Activated CD8-positive, alpha-beta memory T cell treated with anti-CD3 and anti-CD28 coated beads, Interleukin-2, amount 10 ng/mL, durations not matched to agents 7 days and 5 days (primary cell): ENCODE measurements at regions not wholly inside any gene's neighbourhood (a gene's known extent, or its start where the extent isn't known, plus 50 kb on each side); places are given as distances from the start of the nearest gene placed in this dataset.

Source experiments
- ATAC-seq: fragments of 150-1000 bp; cut with Tn5 transposase; one replicate; pipeline ENCODE4 v1.10.0; 2021; ENCODE audit warnings: moderate library complexity
- CTCF ChIA-PET: fragments of 350-600 bp; sonication (Branson Sonifier 250); formaldehyde crosslinking; loops from one replicate; lab custom pipeline; 2021; ENCODE audit warnings: antibody characterized with exemption; lab: Charles Lee
- DNase-seq: peaks from one replicate; pipeline ENCODE4 v3.0.0-alpha.2; 2020
- H3K27ac Mint-ChIP-seq: one replicate; pipeline ENCODE4 v1.8.0; 2021; ENCODE audit warnings: mild to moderate bottlenecking, mixed read lengths
- H3K27me3 Mint-ChIP-seq: one replicate; pipeline ENCODE4 v1.8.0; 2021; ENCODE audit warnings: mixed read lengths
- H3K36me3 Mint-ChIP-seq: one replicate; pipeline ENCODE4 v1.8.0; 2021; ENCODE audit warnings: mild to moderate bottlenecking, mixed read lengths
- H3K4me1 Mint-ChIP-seq: one replicate; pipeline ENCODE4 v1.8.0; 2021; ENCODE audit warnings: mixed read lengths
- H3K4me3 Mint-ChIP-seq: one replicate; pipeline ENCODE4 v1.8.0; 2021; ENCODE audit warnings: mild to moderate bottlenecking, moderate library complexity, mixed read lengths
- H3K9me3 Mint-ChIP-seq: one replicate; pipeline ENCODE4 v1.8.0; 2022; ENCODE audit warnings: low read depth, mixed read lengths

DNA sequence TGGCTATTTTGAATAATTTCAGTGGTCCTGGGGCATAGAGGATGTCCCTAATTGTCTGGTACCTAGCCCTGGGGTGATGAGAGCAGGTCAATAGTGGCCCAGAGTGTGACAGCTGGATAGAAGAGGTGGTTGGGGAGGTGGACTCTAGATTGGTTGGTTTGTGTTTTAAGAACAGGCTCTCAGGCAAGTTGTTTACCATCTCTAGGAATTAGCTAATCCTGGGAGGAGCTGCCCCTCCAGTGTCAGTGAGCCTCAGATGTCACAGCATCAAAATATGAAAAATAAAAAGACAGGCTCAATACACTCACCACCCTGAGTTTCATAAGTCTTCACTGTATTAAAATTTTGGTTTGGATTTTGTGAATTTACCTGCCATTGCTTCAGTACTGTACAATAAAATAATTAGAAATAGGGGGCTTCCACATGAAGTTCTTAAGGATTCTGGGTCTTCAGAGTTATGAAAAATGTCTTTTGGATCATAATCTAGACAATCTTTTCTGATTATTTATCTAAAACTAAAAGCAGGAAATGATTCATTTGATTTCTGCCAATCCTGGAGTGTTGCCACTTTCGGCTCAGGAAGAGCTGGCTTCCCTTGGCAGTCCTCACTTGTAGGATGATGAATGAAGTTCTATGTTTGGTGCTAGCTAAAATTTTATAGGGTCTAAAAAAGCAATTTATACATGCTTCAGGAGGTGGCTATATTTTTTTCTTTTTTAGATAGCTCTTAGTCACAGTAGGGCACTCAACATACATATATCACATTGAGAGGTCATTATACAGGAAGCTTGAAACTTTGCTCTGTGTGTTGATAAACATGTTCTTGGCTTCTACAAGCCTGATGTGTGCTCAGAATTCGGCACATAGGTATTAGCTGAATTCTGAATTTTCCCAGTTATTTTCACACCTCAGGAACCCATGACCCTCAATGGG is 395.1 kb downstream of the RAB28 start:
- no peaks in the 10 kb centered on the region for H3K9me3 Mint-ChIP-seq
- CTCF ChIA-PET: interaction anchor here (0.6 kb wide), 1 partner anchor 333 kb away, joined by 3 read pairs; no protein-coding TSS in a partner anchor
- no peaks in the 10 kb centered on the region for H3K4me1 Mint-ChIP-seq
- H3K36me3 Mint-ChIP-seq: no peaks in the 10 kb centered on the region
- DNase-seq (no peak), ATAC-seq (no peak)
- no peaks in the 10 kb centered on the region for H3K27me3 Mint-ChIP-seq
- no peak overlapping the region for H3K4me3 Mint-ChIP-seq
- H3K27ac Mint-ChIP-seq: no peak overlapping the region

DNA sequence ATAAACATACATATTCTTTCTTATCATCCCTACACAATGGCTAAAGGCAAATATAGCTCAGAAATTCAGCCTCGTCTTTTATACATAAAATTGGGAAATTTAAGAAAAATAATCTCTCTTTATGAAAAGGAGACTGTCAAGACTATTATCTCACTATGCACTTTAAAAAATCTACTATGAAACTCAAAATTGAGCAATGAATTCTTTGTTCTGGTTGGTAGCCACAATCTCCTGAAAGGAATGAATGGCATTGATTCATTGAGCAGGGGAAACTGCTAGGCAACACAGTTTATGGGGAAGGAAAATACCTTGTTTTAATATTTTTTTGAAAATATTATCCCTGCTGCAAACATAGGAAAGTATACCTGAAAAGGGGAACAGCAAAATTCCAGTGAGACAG is 397.1 kb downstream of the RAB28 start:
- ATAC-seq: no peak
- H3K36me3 Mint-ChIP-seq: no peaks in the 10 kb centered on the region
- no peak for DNase-seq
- H3K27ac Mint-ChIP-seq: no peak overlapping the region
- peaks cover 6% of the 10 kb centered on the region for H3K9me3 Mint-ChIP-seq
- no peak overlapping the region for H3K4me3 Mint-ChIP-seq
- CTCF ChIA-PET: no interaction called here
- H3K4me1 Mint-ChIP-seq: no peaks in the 10 kb centered on the region
- H3K27me3 Mint-ChIP-seq: no peaks in the 10 kb centered on the region

DNA sequence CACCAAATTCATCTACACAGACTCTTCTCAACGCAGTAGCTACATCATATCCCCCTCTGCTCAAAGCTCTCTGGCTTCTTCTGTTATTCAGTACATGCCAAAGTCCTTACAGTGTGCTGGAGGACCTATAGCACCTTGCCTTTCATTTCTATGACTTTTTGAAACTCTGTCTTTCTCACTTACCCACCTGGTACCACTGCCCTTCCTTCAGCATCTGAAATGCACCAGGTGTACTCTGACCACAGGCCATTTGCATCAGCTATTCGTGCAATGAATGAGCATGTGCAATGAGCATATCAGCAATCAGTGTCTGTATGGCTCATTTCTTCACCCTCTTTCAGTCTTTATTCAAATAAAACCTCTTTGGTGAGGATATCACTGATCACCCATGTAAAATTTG is 399.9 kb downstream of the RAB28 start:
- Mint-ChIP-seq H3K36me3 (no peaks in the 10 kb centered on the region), H3K9me3 (peaks cover 18% of the 10 kb centered on the region), H3K27ac (no peak overlapping the region), H3K4me3 (no peak overlapping the region), H3K4me1 (no peaks in the 10 kb centered on the region), H3K27me3 (no peaks in the 10 kb centered on the region)
- DNase-seq: no peak
- ATAC-seq: no peak
- CTCF ChIA-PET: no interaction called here

DNA sequence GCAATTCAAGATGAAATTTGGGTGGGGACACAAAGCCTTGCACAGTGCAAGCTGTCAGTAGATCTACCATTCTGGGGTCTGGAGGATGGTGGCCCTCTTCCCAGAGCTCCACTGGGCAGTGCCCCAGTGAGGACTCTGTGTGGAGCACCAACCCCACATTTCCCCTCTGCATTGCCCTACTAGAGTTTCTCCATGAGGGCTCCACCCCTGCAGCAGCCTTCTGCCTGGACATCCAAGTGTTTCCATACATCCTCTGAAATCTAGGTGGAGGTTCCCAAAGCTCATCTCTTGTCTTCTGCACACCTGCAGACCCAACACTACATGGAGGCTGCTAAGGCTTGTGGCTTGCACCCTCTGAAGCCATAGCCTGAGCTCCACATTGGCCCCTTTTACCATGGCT is 402.3 kb downstream of the RAB28 start:
- Mint-ChIP-seq H3K4me1 (no peaks in the 10 kb centered on the region), H3K36me3 (no peaks in the 10 kb centered on the region), H3K9me3 (peaks cover 18% of the 10 kb centered on the region), H3K4me3 (no peak overlapping the region), H3K27ac (no peak overlapping the region), H3K27me3 (no peaks in the 10 kb centered on the region)
- ATAC-seq (no peak), DNase-seq (no peak)
- CTCF ChIA-PET: no interaction called here

DNA sequence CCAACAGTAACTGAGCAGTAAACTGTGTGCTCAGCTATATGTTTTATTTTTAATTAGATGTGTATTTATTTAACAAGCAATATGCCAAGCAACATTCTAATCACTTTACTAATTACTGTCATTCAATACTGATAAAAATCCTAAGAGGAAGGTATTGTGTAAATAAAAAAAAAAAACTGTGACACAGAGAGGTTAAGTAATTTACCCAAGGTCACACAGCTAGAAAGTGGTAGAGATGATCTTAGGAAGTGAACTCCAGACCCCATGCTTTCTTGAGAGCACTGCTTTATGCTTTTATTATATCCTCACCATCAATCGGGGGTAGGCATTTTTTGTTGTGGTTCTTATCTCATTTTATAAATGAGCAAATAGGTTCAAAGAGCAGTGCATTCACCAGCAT is 417.1 kb downstream of the RAB28 start:
- Mint-ChIP-seq H3K27ac (no peak overlapping the region), H3K36me3 (no peaks in the 10 kb centered on the region), H3K27me3 (no peaks in the 10 kb centered on the region), H3K4me1 (no peaks in the 10 kb centered on the region), H3K9me3 (peaks cover 3% of the 10 kb centered on the region), H3K4me3 (no peak overlapping the region)
- CTCF ChIA-PET: interaction anchor here (0.7 kb wide), 1 partner anchor 151 kb away, joined by 3 read pairs; no protein-coding TSS in a partner anchor
- no peak for ATAC-seq
- DNase-seq: no peak

DNA sequence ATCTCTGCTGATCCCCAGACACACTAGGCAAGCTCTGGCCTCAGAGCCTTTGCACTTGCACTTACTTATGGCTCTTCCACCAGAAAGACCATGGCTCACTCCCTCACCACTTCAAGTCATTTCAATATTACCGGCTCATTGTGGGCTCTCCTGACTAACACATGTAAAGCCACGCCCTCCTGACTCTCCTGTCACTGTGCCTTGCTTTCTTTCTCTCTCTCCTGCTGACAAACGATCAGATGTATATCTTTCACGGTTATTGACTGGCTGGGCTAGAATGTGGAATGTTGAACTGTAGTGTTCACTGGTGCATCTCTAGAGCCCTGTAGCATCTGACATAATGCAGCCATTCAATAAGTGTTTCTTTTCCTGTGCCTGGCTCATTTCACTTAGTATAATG is 425.1 kb downstream of the RAB28 start:
- Mint-ChIP-seq H3K36me3 (no peaks in the 10 kb centered on the region), H3K9me3 (no peaks in the 10 kb centered on the region), H3K4me1 (no peaks in the 10 kb centered on the region), H3K4me3 (no peak overlapping the region), H3K27ac (no peak overlapping the region), H3K27me3 (no peaks in the 10 kb centered on the region)
- CTCF ChIA-PET: no interaction called here
- DNase-seq: no peak
- ATAC-seq: no peak

DNA sequence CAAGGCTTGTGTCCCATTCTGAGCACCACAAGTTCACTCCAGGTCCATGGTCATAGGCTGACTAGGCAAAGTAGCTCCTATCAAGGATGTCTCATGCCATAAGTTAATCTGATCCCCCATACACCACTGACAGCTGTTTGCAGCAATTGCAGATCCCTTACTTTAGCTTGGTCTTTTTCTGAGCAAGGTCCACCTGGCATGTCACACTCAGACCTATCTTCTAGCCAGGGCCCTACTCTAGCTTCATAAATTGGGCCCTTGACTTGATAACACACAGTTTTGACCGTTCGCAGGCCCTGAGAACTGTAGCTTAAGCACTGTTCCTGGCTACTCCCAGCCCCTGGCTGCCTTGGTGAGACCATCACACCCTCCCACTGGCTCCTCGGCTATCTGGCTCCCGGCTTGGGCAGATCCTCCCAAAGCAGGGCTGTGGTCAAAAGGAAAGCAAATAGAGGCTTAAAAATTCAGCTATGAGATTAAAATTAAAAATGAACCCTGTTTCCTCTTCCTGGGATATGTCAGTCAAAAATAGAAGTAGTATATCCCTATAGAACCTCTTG is 427.4 kb downstream of the RAB28 start:
- CTCF ChIA-PET: no interaction called here
- H3K27ac Mint-ChIP-seq: no peak overlapping the region
- DNase-seq (no peak), ATAC-seq (no peak)
- H3K27me3 Mint-ChIP-seq: no peaks in the 10 kb centered on the region
- H3K4me3 Mint-ChIP-seq: no peak overlapping the region
- no peaks in the 10 kb centered on the region for H3K4me1 Mint-ChIP-seq
- H3K9me3 Mint-ChIP-seq: no peaks in the 10 kb centered on the region
- no peaks in the 10 kb centered on the region for H3K36me3 Mint-ChIP-seq

DNA sequence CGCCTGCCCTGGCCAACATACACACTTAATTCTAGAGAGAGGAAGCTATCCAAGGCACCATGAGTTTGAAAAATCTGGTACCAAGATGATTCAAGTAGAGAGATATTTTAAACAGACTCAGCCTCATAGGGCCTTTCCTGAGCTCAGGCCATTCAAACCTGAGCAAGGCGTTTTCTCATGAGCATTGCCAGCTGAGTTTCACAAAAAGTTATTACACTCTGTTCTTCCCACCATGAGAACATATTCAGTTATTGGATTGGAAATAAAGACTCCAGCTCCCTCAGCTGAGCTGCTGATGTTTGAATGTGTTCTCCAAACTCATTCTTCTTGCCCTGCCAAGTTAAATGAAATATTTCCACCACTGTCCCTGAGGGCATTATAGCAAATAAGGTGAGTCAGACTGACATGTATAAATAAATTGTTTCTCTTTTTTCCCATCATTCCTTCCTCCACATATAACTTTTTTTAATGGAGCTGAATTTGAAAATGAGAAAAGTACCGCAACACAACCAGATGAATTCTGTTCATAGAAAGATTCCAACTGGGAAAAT is 429.6 kb downstream of the RAB28 start:
- CTCF ChIA-PET: no interaction called here
- Mint-ChIP-seq H3K4me1 (no peaks in the 10 kb centered on the region), H3K27me3 (no peaks in the 10 kb centered on the region), H3K9me3 (no peaks in the 10 kb centered on the region), H3K36me3 (no peaks in the 10 kb centered on the region), H3K4me3 (no peak overlapping the region), H3K27ac (no peak overlapping the region)
- no peak for ATAC-seq
- no peak for DNase-seq

DNA sequence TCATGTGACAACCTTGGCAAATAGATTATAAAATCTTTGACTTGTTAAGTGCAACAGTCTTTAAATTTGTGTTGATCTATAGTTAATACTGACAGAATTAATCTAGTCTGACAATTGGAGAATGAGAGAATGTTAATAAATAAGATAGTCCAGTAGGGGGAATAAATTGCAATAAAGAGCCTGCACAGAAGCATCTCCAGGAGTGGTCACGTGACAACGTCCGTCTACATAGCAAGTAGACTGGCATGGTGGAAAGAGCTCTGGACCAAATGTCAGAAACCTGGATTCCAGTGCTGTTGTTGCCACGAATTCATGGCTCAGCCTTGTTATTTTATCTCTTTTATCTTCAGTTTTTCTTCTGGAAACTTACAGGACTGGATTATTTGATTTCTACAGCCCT is 436.5 kb downstream of the RAB28 start:
- peaks cover 11% of the 10 kb centered on the region for H3K9me3 Mint-ChIP-seq
- CTCF ChIA-PET: no interaction called here

DNA sequence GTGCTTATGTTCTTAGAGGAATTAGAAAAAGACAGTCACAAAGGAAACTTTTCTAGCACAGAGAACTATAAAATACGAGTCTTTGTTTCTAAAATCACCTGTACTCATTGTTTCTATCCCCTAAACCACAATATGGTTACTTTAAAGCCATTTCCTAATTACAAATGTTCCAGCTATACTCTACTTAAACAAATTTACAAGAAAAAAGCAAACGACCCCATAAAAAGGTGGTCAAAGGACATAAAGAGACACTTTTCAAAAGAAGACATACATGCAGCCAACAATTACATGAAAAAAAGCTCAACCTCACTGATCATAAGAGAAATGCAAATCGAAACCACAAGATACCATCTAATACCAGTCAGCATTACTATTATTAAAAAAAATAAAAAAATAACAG is 447.3 kb downstream of the RAB28 start:
- ATAC-seq (no peak), DNase-seq (no peak)
- no peak overlapping the region for H3K27ac Mint-ChIP-seq
- no peaks in the 10 kb centered on the region for H3K36me3 Mint-ChIP-seq
- no peaks in the 10 kb centered on the region for H3K4me1 Mint-ChIP-seq
- H3K27me3 Mint-ChIP-seq: no peaks in the 10 kb centered on the region
- peaks cover 4% of the 10 kb centered on the region for H3K9me3 Mint-ChIP-seq
- CTCF ChIA-PET: no interaction called here
- H3K4me3 Mint-ChIP-seq: no peak overlapping the region

More for the DNA sequence above, 436.5 kb downstream of the RAB28 start:
- no peak overlapping the region for H3K4me3 Mint-ChIP-seq
- DNase-seq (no peak), ATAC-seq (no peak)
- no peak overlapping the region for H3K27ac Mint-ChIP-seq
- no peaks in the 10 kb centered on the region for H3K36me3 Mint-ChIP-seq
- H3K4me1 Mint-ChIP-seq: no peaks in the 10 kb centered on the region
- H3K27me3 Mint-ChIP-seq: no peaks in the 10 kb centered on the region

DNA sequence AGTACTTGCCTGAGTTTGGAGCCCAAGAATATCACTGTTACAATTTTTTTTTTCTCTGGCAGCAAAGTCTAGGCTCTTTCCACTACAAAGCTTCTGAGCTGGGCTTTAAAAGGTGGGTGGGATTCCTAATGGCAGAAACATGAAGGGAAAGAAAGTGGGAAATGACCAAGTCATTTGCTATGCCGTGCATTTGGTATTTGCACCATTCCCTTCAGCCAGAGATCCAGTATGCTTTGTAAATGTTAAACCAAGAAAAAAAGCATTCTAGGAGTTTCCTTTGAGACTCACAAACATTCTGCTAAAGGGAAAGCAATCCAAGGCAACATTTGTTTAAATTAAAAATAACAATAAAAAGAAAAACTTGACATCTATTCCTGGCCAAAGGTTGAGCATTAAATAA is 451.2 kb downstream of the RAB28 start:
- no peak for DNase-seq
- H3K27me3 Mint-ChIP-seq: no peaks in the 10 kb centered on the region
- CTCF ChIA-PET: no interaction called here
- no peak for ATAC-seq
- no peaks in the 10 kb centered on the region for H3K36me3 Mint-ChIP-seq
- no peak overlapping the region for H3K27ac Mint-ChIP-seq
- no peak overlapping the region for H3K4me3 Mint-ChIP-seq
- H3K9me3 Mint-ChIP-seq: peaks cover 4% of the 10 kb centered on the region
- H3K4me1 Mint-ChIP-seq: no peaks in the 10 kb centered on the region

DNA sequence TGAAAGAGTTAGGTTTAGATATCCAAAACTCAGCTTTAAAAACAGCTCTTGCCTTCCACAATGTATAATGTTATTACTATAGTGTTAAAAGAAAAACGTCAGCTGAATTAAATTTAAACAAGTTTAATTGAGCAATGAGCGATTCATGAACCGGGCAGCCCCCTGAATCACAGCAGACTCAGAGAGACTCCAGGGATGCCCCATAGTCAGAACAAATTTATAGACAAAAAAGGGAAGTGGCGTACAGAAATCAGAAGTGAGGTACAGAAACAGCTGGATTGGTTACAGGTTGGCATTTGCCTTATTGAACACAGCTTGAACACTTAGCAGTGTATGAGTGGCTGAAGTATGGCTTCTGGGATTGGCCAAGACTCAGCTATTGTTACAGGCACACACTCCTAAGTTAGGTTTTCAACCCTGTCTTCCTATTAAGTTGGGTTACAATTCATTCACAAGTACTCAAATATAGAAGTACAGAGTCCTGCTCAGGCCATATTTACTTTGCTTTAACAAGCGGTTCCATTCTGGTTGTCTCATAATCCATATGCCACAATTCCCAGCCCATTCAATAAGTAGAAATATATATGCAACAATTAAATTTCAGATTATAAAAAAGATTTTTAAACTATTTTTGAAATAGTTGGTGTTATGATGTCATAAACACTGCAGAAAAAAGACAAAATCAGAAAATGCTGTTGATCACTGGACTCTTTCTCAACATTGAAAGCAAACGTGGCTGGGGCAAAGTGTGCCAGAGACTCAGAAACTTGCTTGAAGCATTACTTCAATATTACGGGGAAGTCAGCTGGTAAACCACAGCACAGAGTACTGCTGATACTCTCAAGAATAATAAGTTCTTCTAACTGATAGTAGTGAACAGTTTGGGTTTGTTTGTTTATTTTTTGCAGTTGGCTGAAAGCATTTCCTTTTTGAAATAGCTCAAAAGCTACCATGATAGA is 459.7 kb downstream of the RAB28 start:
- H3K27ac Mint-ChIP-seq: no peak overlapping the region
- no peaks in the 10 kb centered on the region for H3K9me3 Mint-ChIP-seq
- H3K27me3 Mint-ChIP-seq: no peaks in the 10 kb centered on the region
- no peaks in the 10 kb centered on the region for H3K4me1 Mint-ChIP-seq
- no peak for ATAC-seq
- no peak for DNase-seq
- no peak overlapping the region for H3K4me3 Mint-ChIP-seq
- CTCF ChIA-PET: no interaction called here
- no peaks in the 10 kb centered on the region for H3K36me3 Mint-ChIP-seq

DNA sequence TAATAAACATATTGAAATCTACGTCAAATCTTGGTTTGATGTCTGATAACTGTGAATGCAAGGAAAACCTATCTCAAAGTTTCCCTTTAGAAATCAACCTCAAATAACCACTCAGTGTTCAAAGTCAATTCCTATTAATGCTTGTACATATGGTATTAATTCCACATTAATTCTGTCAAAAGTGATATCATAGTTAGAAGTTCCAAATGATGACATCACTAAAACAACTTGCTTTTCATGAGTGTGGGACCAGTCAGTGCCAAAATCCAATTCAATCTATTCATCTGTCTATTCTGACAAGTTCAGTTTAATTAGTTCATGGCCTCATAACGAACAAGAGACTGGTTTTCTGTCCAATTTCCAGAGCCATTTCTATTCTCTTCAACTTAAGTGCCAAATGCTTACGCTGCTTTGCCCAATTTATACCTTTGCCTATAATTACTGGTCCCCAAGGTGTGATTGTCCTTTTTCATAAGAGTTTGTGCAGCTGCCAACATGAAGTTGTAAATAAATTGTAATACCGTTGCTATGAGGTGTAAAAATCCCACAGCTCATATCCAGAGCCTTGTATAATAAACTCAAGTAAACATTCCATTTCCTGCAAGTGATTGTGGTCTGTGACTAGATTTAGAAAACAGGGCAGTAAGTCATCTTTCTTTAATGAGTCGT is 476.2 kb downstream of the RAB28 start:
- CTCF ChIA-PET: no interaction called here
- DNase-seq: no peak
- ATAC-seq: no peak
- H3K36me3 Mint-ChIP-seq: no peaks in the 10 kb centered on the region
- H3K27ac Mint-ChIP-seq: no peak overlapping the region
- no peaks in the 10 kb centered on the region for H3K27me3 Mint-ChIP-seq
- no peaks in the 10 kb centered on the region for H3K4me1 Mint-ChIP-seq
- H3K9me3 Mint-ChIP-seq: peaks cover 3% of the 10 kb centered on the region
- H3K4me3 Mint-ChIP-seq: no peak overlapping the region
